Lung (tissue), 11 donors: ENCODE measurements at regions not wholly inside any gene's neighbourhood (a gene's known extent, or its start where the extent isn't known, plus 50 kb on each side); places are given as distances from the start of the nearest gene placed in this dataset.

Experiments
- ATAC-seq: fragments of 200-7000 bp; cut with Tn5 transposase; one replicate; pipeline ENCODE4 v1.9.1; 2020; ENCODE audit warnings: moderate number of reproducible peaks; ENCODE audit not compliant: insufficient read depth, low FRiP score
- DNase-seq, 3 donors: peaks; one replicate each; pipeline ENCODE4 v3.0.0-alpha.2; 2013 to 2017
- H3K27ac ChIP-seq, 2 donors: one replicate each; pipeline ENCODE4 v1.5.1; 2013; ENCODE audit warnings: mild to moderate bottlenecking in 2 of 2, moderate library complexity in 2 of 2, control low read depth in 1 of 2, inconsistent platforms in 1 of 2, low read depth in 1 of 2, low read length in 1 of 2
- H3K27me3 ChIP-seq, 3 donors: one replicate each; pipeline ENCODE4 v1.5.1; 2013; ENCODE audit warnings: low read length in 2 of 3; ENCODE audit not compliant: control insufficient read depth in 3 of 3, insufficient read depth in 3 of 3
- H3K36me3 ChIP-seq, 4 donors: one replicate each; pipeline ENCODE4 v1.5.1; 2013; ENCODE audit warnings: low read length in 4 of 4, mild to moderate bottlenecking in 1 of 4, moderate library complexity in 1 of 4; ENCODE audit not compliant: control insufficient read depth in 4 of 4, insufficient read depth in 4 of 4
- H3K4me1 ChIP-seq, 5 donors: one replicate each; pipeline ENCODE4 v1.5.1; 2013; ENCODE audit warnings: low read length in 5 of 5, mild to moderate bottlenecking in 2 of 5, moderate library complexity in 1 of 5; ENCODE audit not compliant: control insufficient read depth in 5 of 5, insufficient read depth in 5 of 5
- H3K4me3 ChIP-seq: one replicate; pipeline ENCODE4 v1.5.1; 2013; ENCODE audit warnings: mild to moderate bottlenecking, control low read depth, moderate library complexity
- H3K9ac ChIP-seq, 2 donors: one replicate each; pipeline ENCODE4 v1.5.1; 2013; ENCODE audit warnings: low read length in 2 of 2, control low read depth in 1 of 2; ENCODE audit not compliant: insufficient read depth in 1 of 2
- H3K9me3 ChIP-seq, 4 donors: one replicate each; pipeline ENCODE4 v1.5.1; 2013; ENCODE audit warnings: low read length in 3 of 4, mild to moderate bottlenecking in 1 of 4, moderate library complexity in 1 of 4; ENCODE audit not compliant: control insufficient read depth in 4 of 4, insufficient read depth in 3 of 4
- WGBS, 2 donors: extraction: QIAGEN DNeasy Blood & Tissue Kit; methylation state at CpG; one replicate each; pipeline ENCODE4 v1.1.7; 2013; 5-methylcytosine and 5-hydroxymethylcytosine counted together
- TF ChIP-seq, protein P1 (sequence below): IDR thresholded peaks from 2 replicates; pipeline ENCODE4 v1.5.1; 2012; ENCODE audit warnings: mild to moderate bottlenecking; ENCODE audit errors: control extremely low read depth, extremely low read depth
- donor health status: control.
- donor health status: control.
- donor health status: Bipolar disorder and iron deficiency.
- donor health status: healthy.
- donor health status: DM: yes; HTN: yes; CAD: no.

DNA sequence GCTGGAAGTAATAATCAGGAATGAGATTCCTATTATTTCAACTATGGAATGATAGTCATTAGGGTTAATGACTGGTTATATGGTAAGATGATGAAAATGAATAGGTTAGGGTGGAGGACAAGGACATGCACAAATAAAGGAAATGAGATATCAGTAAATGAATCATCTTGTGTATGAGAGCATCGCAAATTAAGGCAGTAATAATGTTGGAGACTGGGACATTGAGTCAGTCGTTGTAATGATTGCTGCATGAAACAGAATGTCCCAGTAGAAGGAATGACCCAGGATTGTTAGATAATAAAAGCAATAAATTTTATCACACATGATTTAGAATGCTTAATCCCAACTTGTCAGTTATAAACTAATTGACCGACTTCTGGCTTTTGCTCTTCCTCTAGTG lies 1733.7 kb upstream of the PCDH20 start:
- Histone ChIP-seq H3K27me3 (no peaks in the 10 kb centered on the region), H3K4me1 (no peaks in the 10 kb centered on the region), H3K9ac (no peak overlapping the region), H3K27ac (no peak overlapping the region), H3K9me3 (peaks cover 0 to 4% (median 0%) of the 10 kb centered on the region in 4 donors), H3K4me3 (no peak overlapping the region), H3K36me3 (no peaks in the 10 kb centered on the region)
- TF ChIP-seq, protein P1, sequence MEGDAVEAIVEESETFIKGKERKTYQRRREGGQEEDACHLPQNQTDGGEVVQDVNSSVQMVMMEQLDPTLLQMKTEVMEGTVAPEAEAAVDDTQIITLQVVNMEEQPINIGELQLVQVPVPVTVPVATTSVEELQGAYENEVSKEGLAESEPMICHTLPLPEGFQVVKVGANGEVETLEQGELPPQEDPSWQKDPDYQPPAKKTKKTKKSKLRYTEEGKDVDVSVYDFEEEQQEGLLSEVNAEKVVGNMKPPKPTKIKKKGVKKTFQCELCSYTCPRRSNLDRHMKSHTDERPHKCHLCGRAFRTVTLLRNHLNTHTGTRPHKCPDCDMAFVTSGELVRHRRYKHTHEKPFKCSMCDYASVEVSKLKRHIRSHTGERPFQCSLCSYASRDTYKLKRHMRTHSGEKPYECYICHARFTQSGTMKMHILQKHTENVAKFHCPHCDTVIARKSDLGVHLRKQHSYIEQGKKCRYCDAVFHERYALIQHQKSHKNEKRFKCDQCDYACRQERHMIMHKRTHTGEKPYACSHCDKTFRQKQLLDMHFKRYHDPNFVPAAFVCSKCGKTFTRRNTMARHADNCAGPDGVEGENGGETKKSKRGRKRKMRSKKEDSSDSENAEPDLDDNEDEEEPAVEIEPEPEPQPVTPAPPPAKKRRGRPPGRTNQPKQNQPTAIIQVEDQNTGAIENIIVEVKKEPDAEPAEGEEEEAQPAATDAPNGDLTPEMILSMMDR, result no peak
- DNase-seq, result no peak
- ATAC-seq, result no peak
- 88 to 90% methylated on average over 3 of the region's 3 CpGs for WGBS, 2 donors

DNA sequence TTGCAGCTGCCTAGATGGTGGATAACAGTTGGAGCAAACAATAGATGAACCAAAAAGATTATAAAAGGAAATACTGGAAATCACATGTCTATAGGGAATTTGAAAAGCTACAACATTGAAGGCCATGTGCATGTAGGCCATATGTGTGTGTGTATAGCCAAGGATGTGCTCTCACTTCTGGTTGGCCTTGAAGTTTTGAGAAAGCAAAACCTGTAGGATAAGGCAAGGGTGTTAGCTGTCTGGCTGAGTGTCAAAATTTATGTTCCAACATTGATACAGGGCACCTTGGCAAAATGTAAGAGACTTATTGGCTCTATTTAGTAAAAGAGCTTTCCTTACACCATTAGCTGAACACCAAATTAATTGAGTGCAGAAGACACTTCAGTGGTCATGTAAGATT lies 1723.6 kb upstream of the PCDH20 start:
- H3K36me3 ChIP-seq, result no peaks in the 10 kb centered on the region
- H3K9me3 ChIP-seq, result no peaks in the 10 kb centered on the region
- no peaks in the 10 kb centered on the region for H3K27me3 ChIP-seq
- TF ChIP-seq, protein P1, result no peak
- DNase-seq (no peak), ATAC-seq (no peak)
- H3K27ac ChIP-seq, result no peak overlapping the region
- no peaks in the 10 kb centered on the region for H3K4me1 ChIP-seq
- no peak overlapping the region for H3K4me3 ChIP-seq
- H3K9ac ChIP-seq, result no peak overlapping the region

DNA sequence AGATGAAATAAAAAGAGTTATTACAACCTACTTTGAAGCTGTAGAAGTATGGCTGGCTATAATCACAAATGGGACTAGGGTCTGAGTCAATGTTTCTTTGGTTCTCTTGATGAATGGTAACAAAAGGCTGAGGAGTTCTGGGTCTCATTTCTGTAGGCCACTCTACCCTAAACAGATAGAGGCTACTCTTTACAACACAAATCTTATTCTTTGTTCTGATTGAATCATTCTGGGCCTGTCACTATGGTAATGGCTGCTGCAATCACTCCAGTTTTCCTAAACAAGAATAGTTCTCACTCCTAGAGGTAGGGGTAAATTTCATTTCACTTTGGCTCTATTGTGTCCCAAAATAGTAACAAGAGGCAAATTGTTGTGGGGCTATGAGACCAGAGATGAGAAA lies 1714.3 kb upstream of the PCDH20 start:
- ATAC-seq, result no peak
- H3K27me3 ChIP-seq, result no peaks in the 10 kb centered on the region
- TF ChIP-seq, protein P1, result no peak
- no peak overlapping the region for H3K9ac ChIP-seq
- no peaks in the 10 kb centered on the region for H3K4me1 ChIP-seq
- H3K36me3 ChIP-seq, result no peaks in the 10 kb centered on the region
- peaks cover 0 to 3% (median 0%) of the 10 kb centered on the region in 4 donors for H3K9me3 ChIP-seq
- H3K27ac ChIP-seq, result no peak overlapping the region
- H3K4me3 ChIP-seq, result no peak overlapping the region
- DNase-seq, result no peak

DNA sequence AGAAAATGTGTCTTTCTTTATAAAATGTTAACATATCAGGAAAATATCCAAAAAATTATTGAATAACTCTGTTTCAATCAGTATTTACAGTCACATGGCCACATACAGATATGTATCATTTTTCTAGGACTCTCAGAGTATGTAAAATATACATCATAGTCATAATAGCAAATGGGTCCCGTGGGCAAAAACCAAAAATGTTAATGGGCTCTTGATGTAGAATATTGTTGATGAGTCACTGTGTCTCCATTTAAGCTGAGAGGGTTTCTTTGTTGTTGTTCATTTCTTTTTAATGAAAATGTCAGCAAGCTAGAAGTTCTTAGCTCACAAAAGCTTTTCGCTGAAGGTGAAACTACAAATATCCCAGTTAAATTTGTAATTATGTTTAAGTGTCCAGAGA lies 1713.1 kb upstream of the PCDH20 start:
- Histone ChIP-seq H3K4me3 (no peak overlapping the region), H3K36me3 (no peaks in the 10 kb centered on the region), H3K27me3 (no peaks in the 10 kb centered on the region), H3K9ac (no peak overlapping the region), H3K27ac (no peak overlapping the region), H3K9me3 (peaks cover 0 to 3% (median 0%) of the 10 kb centered on the region in 4 donors), H3K4me1 (no peaks in the 10 kb centered on the region)
- no peak for DNase-seq
- no peak for ATAC-seq
- WGBS, 2 donors, result 77 to 89% methylated on average over 2 of the region's 2 CpGs
- TF ChIP-seq, protein P1, result no peak
